Astrocyte of the spinal cord (primary cell): ENCODE measurements at regions not wholly inside any gene's neighbourhood (a gene's known extent, or its start where the extent isn't known, plus 50 kb on each side); places are given as distances from the start of the nearest gene placed in this dataset.

Experiments used
- DNase-seq: peaks from one replicate; pipeline ENCODE4 v3.0.0; 2011; ENCODE audit warnings: low read depth, low spot score
- H3K4me3 ChIP-seq: 2 replicates; pipeline ENCODE4 v1.5.1; 2011; ENCODE audit warnings: low read depth, mild to moderate bottlenecking, low read length, moderate library complexity
- CTCF ChIP-seq: IDR thresholded peaks from 2 replicates; pipeline ENCODE4 v1.5.1; 2012; ENCODE audit warnings: low read depth, mild to moderate bottlenecking, low read length, inconsistent platforms
- in situ Hi-C: cut with HindIII; loops from 2 replicates; pipeline ENCODE4 v1.10.0; 2017; ENCODE audit warnings: low sequenced_read_pairs

- in situ Hi-C loops = no loop called here
- DNase-seq = no peak
- H3K4me3 ChIP-seq = no peak overlapping the region
- no peak for TF ChIP-seq CTCF
Observed at GRCh38 chr17:36773039-36773438, 164.2 kb upstream of the LHX1 start.

GRCh38 chr17:36777118-36777517 is 160.2 kb upstream of the LHX1 start:
- in situ Hi-C loops = no loop called here
- TF ChIP-seq CTCF = no peak

GRCh38 chr17:36778448-36778847 is 158.8 kb upstream of the LHX1 start:
- DNase-seq = no peak
- no peak for TF ChIP-seq CTCF
- no peak overlapping the region for H3K4me3 ChIP-seq
- in situ Hi-C loops = no loop called here

More at GRCh38 chr17:36777118-36777517, 160.2 kb upstream of the LHX1 start:
- DNase-seq = no peak
- H3K4me3 ChIP-seq = no peak overlapping the region

GRCh38 chr17:36779550-36779949 is 157.7 kb upstream of the LHX1 start:
- no peak for TF ChIP-seq CTCF
- in situ Hi-C loops = no loop called here
- DNase-seq = no peak
- no peak overlapping the region for H3K4me3 ChIP-seq

GRCh38 chr17:36784633-36785032 is 152.6 kb upstream of the LHX1 start:
- H3K4me3 ChIP-seq = no peak overlapping the region
- in situ Hi-C loops = no loop called here
- TF ChIP-seq CTCF = no peak
- no peak for DNase-seq

GRCh38 chr17:36786867-36787266 is 150.4 kb upstream of the LHX1 start:
- DNase-seq = no peak
- H3K4me3 ChIP-seq = no peak overlapping the region
- TF ChIP-seq CTCF = no peak
- in situ Hi-C loops = no loop called here
